ENCODE measurements at regions not wholly inside any gene's neighbourhood (a gene's known extent, or its start where the extent isn't known, plus 50 kb on each side); places are given as distances from the start of the nearest gene placed in this dataset.
"Not testable (repeated sequence)": the region's sequence is repeated elsewhere in the genome, so short reads cannot be mapped to it uniquely, and the experiment has no call there.

GRCh38 chr3:98701071-98701675, 62.0 kb upstream of the ST3GAL6 start:
- no peak for FAIRE-seq
- DNase-seq (ENCODE audit: insufficient read length, low spot score): no peak

DNA sequence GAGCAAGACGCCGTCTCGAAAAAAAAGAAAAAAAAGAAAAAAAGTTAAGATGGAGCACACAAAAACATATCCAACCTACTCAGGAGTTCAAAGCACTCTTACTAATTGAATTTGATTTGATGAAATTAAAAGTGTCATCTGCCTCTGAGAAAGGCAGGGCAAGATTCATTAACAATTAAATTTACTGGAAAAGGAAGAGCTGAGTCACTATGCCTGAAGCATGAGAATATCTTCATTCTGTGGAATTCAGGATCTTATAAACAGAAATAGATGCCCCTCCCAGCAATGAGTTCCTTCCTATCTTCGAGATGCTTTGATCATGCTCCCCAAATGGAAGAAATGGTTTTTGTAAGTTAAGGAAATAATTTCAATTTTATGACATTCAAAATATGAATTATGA, 61.0 kb upstream of the ST3GAL6 start:
- DNase-seq (ENCODE audit: insufficient read length, low spot score) (no peak), FAIRE-seq (no peak)

GRCh38 chr3:98705212-98705611, 57.9 kb upstream of the ST3GAL6 start:
- DNase-seq (ENCODE audit: insufficient read length, low spot score): no peak
- no peak for FAIRE-seq

DNA sequence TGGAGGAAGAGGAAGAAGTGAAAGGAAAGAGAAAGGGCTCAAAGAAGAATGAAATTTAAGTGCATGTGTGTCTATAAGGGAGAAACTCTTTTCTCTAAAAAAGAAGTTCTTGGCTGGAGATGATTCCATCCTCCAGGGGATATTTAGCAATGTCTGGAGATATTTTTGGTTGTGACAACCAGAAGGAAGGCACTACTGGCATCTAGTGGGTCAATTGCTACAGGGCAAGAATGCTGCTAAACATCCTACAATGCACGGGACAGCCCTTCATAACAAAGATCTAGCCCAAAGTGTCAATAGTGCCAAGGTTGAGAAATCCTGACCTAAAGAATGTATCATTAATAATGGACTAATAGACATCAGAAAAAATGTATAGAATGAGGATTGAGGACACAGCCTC, 57.4 kb upstream of the ST3GAL6 start:
- DNase-seq (ENCODE audit: insufficient read length, low spot score) (no peak), FAIRE-seq (no peak)

- not testable (repeated sequence) for FAIRE-seq; DNase-seq (ENCODE audit: insufficient read length, low spot score)
Measured at GRCh38 chr3:98708681-98709080, 54.5 kb upstream of the ST3GAL6 start.

DNA sequence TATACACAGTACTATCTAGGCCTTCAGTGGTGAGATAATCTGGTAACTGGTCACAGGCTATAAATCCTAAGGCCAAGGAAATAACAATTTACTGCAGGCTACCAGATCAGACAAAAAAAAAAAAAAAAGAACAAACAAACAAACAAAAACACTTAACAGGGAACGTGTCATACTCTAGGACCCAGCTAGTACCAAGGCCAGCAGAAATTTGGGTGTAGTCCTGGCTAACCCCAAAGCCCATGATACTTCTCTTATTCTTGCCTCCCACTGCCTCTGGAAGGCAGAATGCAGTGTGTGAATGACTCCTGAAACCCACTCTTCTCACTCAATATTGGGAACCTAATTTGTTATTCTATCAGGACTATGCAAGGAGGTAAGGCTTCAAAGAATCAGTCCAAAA, 53.7 kb upstream of the ST3GAL6 start:
- DNase-seq (ENCODE audit: insufficient read length, low spot score): no peak
- FAIRE-seq: no peak

- FAIRE-seq (no peak), DNase-seq (ENCODE audit: insufficient read length, low spot score) (no peak)
Measured at GRCh38 chr3:98710067-98710659, 53.0 kb upstream of the ST3GAL6 start.

- DNase-seq (ENCODE audit: insufficient read length, low spot score) (no peak), FAIRE-seq (no peak)
Measured at GRCh38 chr3:98711426-98711825, 51.7 kb upstream of the ST3GAL6 start.

GRCh38 chr3:98712726-98713125, 50.4 kb upstream of the ST3GAL6 start:
- no peak for FAIRE-seq
- DNase-seq (ENCODE audit: insufficient read length, low spot score): no peak

DNA sequence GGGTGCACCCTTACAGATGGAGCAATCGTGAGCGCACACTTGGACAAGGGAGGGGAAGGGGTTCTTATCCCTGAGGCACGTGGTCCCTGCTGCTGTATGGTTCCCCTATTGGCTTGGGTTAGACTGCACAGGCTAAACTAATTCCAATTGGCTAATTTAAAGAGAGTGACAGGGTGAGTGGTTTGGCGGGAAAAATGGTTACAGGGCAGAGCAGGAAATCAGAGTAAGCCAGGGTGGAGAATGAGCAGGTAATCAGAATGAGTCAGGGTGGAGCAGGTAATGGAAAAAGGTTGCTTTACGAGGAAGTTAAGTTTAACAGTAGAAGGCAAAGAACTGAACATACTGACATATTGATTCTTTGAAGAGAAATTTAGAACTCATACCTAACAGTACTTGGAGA, 49.8 kb upstream of the ST3GAL6 start:
- not testable (repeated sequence) for DNase-seq (ENCODE audit: insufficient read length, low spot score); FAIRE-seq
